H1 (cell line): ENCODE measurements at regions not wholly inside any gene's neighbourhood (a gene's known extent, or its start where the extent isn't known, plus 50 kb on each side); places are given as distances from the start of the nearest gene placed in this dataset.

Experiments
- BRCA1 ChIP-seq: IDR thresholded peaks from 2 replicates; pipeline ENCODE4 v1.6.1; 2012; ENCODE audit warnings: low read depth, low read length, improper control_type of control experiment
- CHD1 ChIP-seq: IDR thresholded peaks from 2 replicates; pipeline ENCODE4 v1.6.1; 2012; ENCODE audit warnings: low read depth, low read length, improper control_type of control experiment
- CHD7 ChIP-seq: fragments of 300-600 bp; sonication (generic); IDR thresholded peaks from 2 replicates; pipeline ENCODE4 v1.7.1; 2012; ENCODE audit warnings: low read length, moderate library complexity, mild to moderate bottlenecking, inconsistent platforms; ENCODE audit not compliant: insufficient replicate concordance
- CTBP2 ChIP-seq: IDR thresholded peaks from 2 replicates; pipeline ENCODE4 v1.7.0; 2011; ENCODE audit warnings: borderline replicate concordance, mild to moderate bottlenecking, moderate library complexity, mixed read lengths, low read length; ENCODE audit not compliant: insufficient read depth, insufficient read length
- HDAC6 ChIP-seq: IDR thresholded peaks from one replicate; pipeline ENCODE4 v1.7.1; 2012; ENCODE audit warnings: low read depth, mild to moderate bottlenecking, inconsistent platforms, low read length, moderate library complexity
- SIN3A ChIP-seq, 2 experiments: IDR thresholded peaks in 1 of 2; conservative IDR thresholded peaks in 1 of 2; 2 replicates each; pipeline ENCODE4 v1.6.1; 2011 to 2012; ENCODE audit warnings: low read length in 2 of 2, improper control_type of control experiment in 1 of 2, low read depth in 1 of 2, mild to moderate bottlenecking in 1 of 2
- ZNF274 ChIP-seq: IDR thresholded peaks from 2 replicates; pipeline ENCODE4 v1.7.0; 2012; ENCODE audit warnings: low read length, borderline replicate concordance; ENCODE audit errors: extremely low read depth

DNA sequence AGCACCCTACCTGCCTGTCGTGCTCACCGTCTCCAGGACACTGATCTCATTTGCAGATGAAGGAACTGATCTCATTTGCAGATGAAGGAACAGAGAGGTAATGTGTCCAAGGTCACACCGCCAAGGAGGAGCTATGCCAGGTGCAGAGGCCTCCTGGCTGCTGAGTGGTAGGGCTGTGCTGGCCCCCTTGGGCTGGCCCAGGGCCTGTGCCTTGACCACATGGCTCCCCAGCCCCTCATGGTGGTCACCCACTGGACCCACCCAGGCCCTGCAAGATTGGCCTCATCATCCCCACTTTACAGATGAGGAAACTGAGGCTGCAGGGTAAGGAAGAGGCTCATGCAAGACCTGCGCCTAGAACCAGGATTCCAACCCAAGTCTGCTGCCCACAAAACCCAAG is 628.3 kb downstream of the MATN1 start (continued):
- TF ChIP-seq CHD7 (no peak), ZNF274 (no peak), SIN3A (conservative IDR thresholded peaks at IDR 0.05 in 1 of 2, IDR thresholded peaks at IDR 0.05 in 1 of 2; ENCODE audit: low read depth in 1 of 2, low read length in 2 of 2) (no peak), CTBP2 (no peak), CHD1 (no peak), HDAC6 (no peak), BRCA1 (no peak)
